HG03457 (cell line): ENCODE measurements at regions not wholly inside any gene's neighbourhood (a gene's known extent, or its start where the extent isn't known, plus 50 kb on each side); places are given as distances from the start of the nearest gene placed in this dataset.
"Not testable (repeated sequence)": the region's sequence is repeated elsewhere in the genome, so short reads cannot be mapped to it uniquely, and the experiment has no call there.

ENCODE experiments used
- ATAC-seq: cut with Tn5 transposase; IDR thresholded peaks from one replicate; pipeline ENCODE4 v1.9.1; 2021; ENCODE audit warnings: moderate number of reproducible peaks; ENCODE audit not compliant: unreplicated experiment

GRCh38 chr3:5675319-5675718, 487.8 kb downstream of the EDEM1 start:
- no peak for ATAC-seq

DNA sequence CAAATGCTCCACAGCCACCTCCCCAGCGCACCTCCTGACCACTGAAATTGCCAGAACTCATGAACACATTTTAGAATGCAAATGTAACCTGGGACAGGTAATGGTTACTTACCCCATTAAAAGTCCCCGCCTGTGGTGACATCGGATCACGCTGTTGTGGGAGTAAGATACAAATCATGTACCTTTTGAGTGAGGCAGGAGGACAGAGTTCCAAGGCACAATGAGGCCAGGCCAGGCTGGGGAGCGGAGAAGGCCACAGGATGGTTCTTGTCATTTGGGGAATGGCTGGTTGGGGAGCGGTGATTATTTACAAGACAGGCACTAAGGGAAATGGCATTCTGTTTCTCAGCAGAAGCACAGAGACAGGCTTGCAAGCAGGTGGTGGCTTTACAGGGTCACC, 490.0 kb downstream of the EDEM1 start:
- ATAC-seq: no peak

DNA sequence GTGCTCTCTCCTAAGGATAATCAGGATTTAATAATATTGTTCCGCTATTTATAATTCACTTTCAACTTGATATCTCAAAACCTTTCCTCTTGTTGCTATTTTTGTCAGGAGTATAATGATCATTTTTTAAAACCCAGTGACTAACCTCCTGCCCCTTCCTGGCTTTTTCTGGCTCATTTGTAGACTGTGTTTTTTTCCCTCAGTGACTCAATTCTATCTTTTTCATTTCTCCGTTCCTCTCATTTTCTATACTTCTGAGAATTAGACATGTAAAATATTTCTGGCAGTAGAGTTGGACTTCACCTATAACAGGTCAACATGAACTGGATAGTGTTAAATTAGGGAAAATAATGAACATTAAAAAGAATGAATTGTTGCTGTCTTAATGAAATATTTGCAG, 490.7 kb downstream of the EDEM1 start:
- no peak for ATAC-seq

DNA sequence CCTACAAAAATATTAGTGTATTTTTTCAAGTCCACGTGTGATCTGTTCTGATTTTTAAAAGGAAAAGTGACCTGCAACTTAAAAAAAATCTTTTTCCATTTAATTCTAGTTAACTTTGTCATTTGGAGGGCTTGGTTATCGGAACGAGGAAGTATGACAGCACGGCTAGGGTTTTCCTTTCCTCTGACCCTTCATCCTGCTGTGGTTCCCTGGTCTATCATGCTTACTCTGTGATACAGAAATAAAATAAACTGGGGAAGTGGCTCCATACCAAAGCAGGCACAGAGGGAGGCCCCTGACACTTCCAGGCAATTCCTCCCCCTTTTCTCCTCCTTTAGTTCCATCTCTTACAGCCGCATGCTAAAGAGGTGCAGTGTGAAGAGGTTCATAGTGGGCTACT, 491.3 kb downstream of the EDEM1 start:
- ATAC-seq: no peak

- ATAC-seq: no peak
These were observed 499.7 kb downstream of the EDEM1 start for GRCh38 chr3:5687230-5687629.

GRCh38 chr3:5690490-5690889, 503.0 kb downstream of the EDEM1 start:
- ATAC-seq: no peak

DNA sequence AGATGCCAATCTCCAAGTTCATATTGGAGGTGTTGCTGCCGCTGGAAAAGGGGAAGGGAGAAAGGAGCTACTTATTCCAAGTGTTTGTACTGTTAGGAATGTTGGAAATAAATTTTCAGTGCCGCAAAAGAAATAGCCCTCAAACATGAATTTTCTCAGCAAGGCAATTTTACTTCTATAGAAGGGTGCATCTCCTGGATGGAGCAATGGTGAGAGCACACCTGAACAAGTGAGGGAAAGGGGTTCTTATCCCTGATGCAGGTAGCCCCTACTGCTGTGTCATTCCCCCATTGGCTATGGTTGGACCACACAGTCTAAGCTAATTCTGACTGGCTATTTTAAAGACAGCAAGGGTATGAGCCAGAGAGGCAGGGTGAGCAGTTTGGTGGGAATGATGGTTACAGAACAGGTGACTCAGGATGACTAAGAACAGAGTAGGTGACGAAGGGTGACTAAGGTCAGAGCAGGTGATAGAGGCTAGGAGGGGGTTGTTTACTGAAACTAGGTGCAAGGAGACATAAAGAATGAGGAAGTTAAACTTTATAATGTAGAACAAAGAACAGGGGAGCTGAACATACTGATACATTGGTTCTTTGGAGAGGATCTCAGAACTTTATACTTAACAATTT, 503.5 kb downstream of the EDEM1 start:
- ATAC-seq: no peak

- no peak for ATAC-seq
These were observed 504.9 kb downstream of the EDEM1 start for GRCh38 chr3:5692446-5692845.

DNA sequence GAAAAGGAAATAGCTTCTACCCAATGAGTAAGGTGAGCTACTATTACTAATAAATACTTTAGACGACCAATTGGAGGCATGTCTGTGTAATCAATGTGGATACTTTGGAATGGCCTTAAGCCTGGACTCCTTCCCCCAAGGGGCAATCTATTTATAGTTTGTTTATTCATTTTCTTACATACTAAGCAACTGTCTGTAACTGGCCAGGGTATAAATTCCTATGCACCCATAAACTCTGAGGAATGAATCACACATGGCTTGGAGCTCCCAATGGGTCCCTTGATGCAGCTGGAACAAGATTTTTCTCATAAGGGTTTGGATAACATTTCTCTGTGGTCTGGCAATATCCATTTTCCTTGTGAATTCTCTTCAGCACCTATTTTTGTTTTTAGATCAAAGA, 506.8 kb downstream of the EDEM1 start:
- no peak for ATAC-seq

GRCh38 chr3:5698851-5699250, 511.3 kb downstream of the EDEM1 start:
- no peak for ATAC-seq

DNA sequence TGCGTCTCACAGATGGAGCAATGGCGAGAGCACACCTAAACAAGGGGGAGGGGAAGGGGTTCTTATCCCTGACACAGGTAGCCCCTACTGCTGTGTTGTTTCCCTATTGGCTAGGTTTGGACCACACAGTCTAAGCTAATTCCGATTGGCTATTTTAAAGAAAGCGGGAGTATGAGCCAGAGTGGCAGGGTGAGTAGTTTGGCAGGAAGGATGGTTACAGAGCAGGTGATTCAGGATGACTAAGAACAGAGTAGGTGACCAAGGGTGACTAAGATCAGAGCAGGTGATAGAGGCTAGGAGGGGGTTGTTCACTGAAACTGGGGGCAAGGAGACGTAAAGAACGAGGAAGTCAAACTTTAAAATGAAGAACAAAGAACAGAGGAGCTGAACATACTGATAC, 511.8 kb downstream of the EDEM1 start:
- ATAC-seq: no peak

- no peak for ATAC-seq
These were observed 512.3 kb downstream of the EDEM1 start for GRCh38 chr3:5699811-5700210.

GRCh38 chr3:5701005-5701404, 513.5 kb downstream of the EDEM1 start:
- not testable (repeated sequence) for ATAC-seq

DNA sequence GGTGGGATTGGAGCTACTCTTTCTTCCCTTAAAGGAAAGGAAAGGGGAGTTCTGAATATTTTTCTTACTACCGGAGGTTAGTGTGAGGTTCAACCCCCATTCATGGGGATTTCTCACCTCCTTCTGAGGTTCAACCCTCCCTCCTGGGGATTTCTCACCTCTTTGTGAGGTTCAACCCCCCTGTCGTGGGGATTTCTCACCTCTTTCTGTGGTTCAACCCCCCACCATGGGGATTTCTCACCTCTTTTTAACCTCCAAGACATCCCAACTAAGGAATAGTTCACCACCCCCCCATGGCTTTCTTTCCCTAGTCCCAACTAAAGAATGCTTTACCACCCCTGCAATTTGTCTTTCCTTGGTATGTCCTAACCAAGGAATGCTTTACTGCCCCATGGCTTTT, 520.3 kb downstream of the EDEM1 start:
- ATAC-seq: no peak

DNA sequence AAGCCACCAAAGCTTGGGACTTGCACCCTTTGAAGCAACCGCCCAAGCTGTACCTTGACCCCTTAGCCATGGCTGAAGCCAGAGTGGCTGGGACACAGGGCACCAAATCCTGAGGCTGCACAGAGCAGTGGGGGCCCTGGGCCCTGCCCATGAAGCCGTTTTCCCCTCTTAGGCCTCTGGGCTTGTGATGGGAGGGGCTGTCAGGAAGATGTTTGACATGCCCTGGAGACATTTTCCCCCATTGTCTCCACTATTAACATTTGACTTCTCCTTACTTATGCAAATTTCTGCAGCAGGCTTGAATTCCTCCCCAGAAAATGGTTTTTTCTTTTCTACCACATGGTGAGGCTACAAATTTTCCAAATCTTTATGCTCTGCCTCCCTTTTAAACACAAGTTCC, 522.2 kb downstream of the EDEM1 start:
- no peak for ATAC-seq

DNA sequence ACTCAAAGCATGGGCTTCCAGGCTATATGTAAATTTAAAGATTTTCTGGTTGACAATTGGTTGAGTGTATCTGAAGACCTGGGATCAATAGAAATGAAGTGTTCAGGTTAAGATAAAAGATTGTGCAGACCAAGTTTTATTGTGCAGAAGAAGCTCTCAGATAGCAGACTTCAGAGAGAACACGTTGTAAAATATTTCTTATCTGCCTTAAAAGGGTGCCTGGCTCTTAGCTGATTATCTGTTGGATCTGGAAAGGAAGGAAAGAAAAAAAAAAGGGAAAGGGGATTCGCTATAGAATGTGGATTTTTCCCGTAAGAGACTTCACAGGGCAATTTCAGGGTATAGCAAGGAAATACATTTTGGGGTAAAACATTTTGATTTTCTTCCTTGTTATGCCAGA, 523.2 kb downstream of the EDEM1 start:
- no peak for ATAC-seq

DNA sequence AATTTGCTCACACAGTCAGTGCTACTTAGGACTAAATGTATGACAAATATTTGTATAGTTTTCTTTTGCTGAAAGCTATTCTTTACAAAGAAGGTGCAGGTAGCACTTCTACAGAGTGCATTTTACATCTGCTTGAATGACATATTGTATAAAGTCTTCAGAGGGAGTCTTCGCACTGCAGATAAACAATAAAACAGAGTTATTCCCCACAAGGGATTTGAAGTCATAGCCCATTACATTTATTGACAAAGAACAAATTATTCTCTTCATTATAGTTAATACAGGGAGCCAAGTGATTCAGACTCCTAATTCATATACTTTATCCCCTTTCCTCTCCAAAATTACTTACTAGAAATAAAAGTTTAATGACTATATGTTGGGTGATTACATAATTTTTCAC, 529.7 kb downstream of the EDEM1 start:
- ATAC-seq: no peak

DNA sequence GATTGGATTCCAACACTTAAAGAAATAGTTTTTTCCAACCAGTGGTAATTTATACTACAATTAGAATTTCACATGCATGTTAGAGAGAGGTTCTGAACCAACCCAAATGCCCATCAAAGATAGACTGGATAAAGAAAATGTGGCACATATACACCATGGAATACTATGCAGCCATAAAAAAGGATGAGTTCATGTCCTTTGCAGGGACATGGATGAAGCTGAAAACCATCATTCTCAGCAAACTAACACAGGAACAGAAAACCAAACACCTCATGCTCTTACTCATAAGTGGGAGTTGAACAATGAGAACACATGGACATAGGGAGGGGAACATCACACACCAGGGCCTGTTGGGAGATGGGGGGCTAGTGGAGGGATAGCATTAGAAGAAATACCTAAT, 532.2 kb downstream of the EDEM1 start:
- ATAC-seq: not testable (repeated sequence)

DNA sequence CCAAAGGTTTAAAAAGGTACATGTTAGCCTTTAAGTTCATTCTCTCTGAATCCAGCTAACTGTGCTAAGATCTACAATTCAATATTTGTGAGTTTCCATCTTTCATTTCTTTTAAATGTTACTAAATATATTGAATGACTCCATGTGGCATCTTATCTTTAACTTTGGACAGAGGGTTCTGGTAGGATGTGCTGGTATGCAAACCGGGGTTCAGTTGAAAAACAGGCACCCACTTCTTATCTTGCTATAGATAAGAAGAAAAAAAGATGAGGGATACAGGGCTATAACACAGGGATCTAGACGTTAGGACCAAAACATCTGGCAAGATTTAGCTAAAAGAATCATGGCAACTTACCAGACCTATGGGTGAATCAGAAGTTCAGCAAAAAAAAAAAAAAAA, 538.3 kb downstream of the EDEM1 start:
- no peak for ATAC-seq

- no peak for ATAC-seq
These were observed 539.1 kb downstream of the EDEM1 start for GRCh38 chr3:5726621-5727020.

DNA sequence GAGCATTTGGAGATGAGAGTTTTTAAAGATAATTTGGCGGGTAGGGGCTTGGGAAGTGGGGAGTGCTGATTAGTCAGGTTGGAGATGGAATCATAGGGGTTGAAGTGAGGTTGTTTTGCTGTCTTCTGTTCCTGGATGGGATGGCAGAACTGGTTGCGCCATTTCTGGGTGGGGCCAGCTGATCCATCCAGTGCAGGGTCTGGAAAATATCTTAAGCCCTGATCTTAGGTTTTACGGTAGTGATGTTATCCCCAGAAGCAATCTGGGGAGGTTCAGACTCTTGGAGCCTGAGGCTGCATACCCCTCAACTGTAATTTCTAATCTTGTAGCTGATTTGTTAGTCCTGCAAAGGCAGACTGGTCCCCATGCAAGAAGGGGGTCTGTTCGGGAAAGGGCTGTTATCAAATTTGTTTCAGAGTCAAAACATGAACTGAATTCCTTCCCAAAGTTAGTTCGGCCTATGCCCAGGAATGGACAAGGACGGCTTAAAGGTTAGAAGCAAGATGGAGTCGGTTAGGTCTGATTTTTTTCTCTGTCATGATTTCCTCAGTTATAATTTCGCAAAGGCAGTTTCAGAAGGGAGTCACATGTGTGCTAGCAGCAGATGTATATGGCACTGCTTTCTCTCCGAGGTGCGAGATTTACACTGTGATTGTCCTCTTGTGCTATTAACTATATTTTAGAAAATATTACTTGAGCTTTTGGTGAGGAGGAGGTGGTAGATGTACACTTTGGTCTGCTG, 540.4 kb downstream of the EDEM1 start:
- no peak for ATAC-seq

GRCh38 chr3:5729852-5730251, 542.3 kb downstream of the EDEM1 start:
- no peak for ATAC-seq

DNA sequence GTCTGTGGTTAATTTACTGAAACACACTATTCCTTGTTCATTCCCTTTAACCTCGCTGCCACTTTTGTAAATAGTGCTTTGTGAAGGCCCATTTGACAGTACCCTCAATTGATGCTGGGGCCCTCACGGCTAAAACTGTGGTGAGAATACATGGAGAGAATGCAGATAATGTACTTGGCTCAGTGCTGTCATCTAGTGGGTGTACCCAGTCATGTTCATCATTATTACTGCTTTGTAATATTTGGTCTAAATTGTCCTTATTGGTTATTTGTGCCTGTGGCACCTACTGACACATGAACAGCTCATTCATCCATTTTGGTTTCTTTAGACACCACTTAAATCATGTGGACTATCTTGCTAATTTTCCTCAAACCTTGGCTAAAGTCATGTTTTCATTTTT, 543.6 kb downstream of the EDEM1 start:
- no peak for ATAC-seq
